ENCODE measurements at regions not wholly inside any gene's neighbourhood (a gene's known extent, or its start where the extent isn't known, plus 50 kb on each side); places are given as distances from the start of the nearest gene placed in this dataset.

- no peak for TF ChIP-seq CTCF (IDR thresholded peaks at IDR 0.05; ENCODE audit: low read depth, low read length)
- H3K4me1 ChIP-seq = no peaks in the 10 kb centered on the region
- no peak for DNase-seq
Measured at GRCh38 chr16:11479916-11480315, 106.8 kb downstream of the LITAF start.

GRCh38 chr16:11480634-11481033, 106.1 kb downstream of the LITAF start:
- no peak for DNase-seq
- Histone ChIP-seq H3K9me3 (no peaks in the 10 kb centered on the region; the same call in 1 of the 2 replicates), H3K4me1 (no peaks in the 10 kb centered on the region), H3K36me3 (no peaks in the 10 kb centered on the region), H3K27me3 (no peaks in the 10 kb centered on the region), H3K4me3 (ENCODE audit: low read depth, low read length) (no peak overlapping the region)
- TF ChIP-seq CTCF (IDR thresholded peaks at IDR 0.05; ENCODE audit: low read depth, low read length) = no peak

More at GRCh38 chr16:11479916-11480315, 106.8 kb downstream of the LITAF start:
- Histone ChIP-seq H3K27me3 (no peaks in the 10 kb centered on the region), H3K36me3 (no peaks in the 10 kb centered on the region), H3K9me3 (no peaks in the 10 kb centered on the region; the same call in 1 of the 2 replicates), H3K4me3 (ENCODE audit: low read depth, low read length) (no peak overlapping the region)

DNA sequence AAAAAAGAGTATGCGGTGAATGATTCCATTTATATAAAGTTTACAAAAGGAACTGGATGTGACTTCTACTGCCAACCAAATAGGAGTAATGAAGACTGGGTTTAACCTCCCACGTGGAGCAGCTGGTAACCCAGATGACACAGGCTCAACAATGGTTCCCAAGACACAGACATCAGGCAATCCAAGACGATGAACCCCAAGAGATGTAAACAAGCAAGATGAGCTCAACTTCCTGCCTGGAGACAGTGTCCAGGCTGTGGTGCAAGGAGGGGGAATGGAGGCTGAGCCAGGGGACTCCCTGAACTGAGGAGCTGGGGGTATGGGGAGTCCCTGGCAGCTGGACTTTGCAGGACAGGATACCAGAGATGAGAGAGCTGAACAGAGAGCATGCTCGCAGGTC, 104.7 kb downstream of the LITAF start:
- Histone ChIP-seq H3K4me3 (ENCODE audit: low read depth, low read length) (no peak overlapping the region), H3K9me3 (no peaks in the 10 kb centered on the region; the same call in 1 of the 2 replicates), H3K4me1 (no peaks in the 10 kb centered on the region), H3K27me3 (no peaks in the 10 kb centered on the region), H3K36me3 (no peaks in the 10 kb centered on the region)
- no peak for DNase-seq
- TF ChIP-seq CTCF (IDR thresholded peaks at IDR 0.05; ENCODE audit: low read depth, low read length) = no peak

DNA sequence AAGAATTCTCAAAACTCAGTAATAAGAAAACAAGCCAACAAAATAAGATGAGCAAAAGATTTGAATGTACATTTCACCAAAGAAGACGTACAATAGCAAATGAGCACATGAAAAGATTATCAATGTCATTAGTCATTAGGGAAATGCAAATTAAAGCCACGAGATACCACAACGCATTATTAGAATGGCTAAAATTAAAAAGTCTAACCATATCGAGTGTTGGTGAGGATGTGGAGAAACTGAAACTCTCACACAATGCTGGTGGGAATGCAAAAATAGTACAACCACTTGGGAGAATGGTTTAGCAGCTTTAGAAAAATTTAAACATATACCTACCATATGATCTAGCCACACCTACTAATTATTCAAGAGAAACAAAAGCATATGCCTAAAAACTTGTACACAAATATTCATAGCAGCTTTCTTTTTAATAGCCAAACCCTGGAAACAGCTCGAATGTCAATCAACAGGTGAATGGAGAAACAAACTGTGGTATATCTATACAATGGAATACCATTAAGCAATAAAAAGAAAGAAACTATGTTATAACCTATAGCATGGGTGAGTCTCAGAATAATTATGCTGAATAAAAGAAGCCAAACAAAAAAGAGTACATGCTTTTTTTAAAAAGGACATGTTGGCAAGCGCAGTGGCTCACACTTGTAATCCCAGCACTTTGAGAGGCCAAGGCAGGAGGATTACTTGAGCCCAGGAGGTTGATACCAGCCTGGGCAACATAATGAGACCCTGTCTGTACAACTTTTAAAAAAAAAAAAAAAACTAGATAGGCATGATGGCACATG, 103.6 kb downstream of the LITAF start:
- H3K36me3 ChIP-seq = no peaks in the 10 kb centered on the region
- no peak for TF ChIP-seq CTCF (IDR thresholded peaks at IDR 0.05; ENCODE audit: low read depth, low read length)
- H3K9me3 ChIP-seq = no peaks in the 10 kb centered on the region; the same call in 1 of the 2 replicates
- no peaks in the 10 kb centered on the region for H3K27me3 ChIP-seq
- no peaks in the 10 kb centered on the region for H3K4me1 ChIP-seq
- H3K4me3 ChIP-seq (ENCODE audit: low read depth, low read length) = no peak overlapping the region
- DNase-seq = no peak

- no peak for DNase-seq
- no peaks in the 10 kb centered on the region for H3K36me3 ChIP-seq
- no peak for TF ChIP-seq CTCF (IDR thresholded peaks at IDR 0.05; ENCODE audit: low read depth, low read length)
- H3K9me3 ChIP-seq = no peaks in the 10 kb centered on the region; the same call in 1 of the 2 replicates
- no peaks in the 10 kb centered on the region for H3K27me3 ChIP-seq
- H3K4me1 ChIP-seq = no peaks in the 10 kb centered on the region
- H3K4me3 ChIP-seq (ENCODE audit: low read depth, low read length) = no peak overlapping the region
Measured at GRCh38 chr16:11484691-11485258, 101.9 kb downstream of the LITAF start.

DNA sequence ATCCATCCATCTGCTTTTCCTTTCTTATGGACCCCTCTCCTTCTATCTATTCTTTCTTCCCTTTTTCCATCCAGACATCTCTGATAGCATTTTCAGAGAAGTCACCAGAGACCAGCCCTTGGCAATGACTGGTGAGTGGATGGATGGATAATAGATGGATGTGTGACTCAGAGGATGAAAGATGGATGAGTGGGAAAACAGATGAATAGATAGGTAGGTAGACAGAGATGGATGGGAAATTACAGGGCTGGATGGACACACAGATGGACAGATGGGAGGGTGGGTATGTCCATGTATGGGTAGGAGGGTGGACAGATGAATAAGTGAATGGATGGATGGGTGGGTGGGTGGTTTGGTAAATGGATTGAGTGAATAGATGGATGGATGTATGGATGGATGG, 101.0 kb downstream of the LITAF start:
- Histone ChIP-seq H3K27me3 (no peaks in the 10 kb centered on the region), H3K4me1 (no peaks in the 10 kb centered on the region), H3K36me3 (no peaks in the 10 kb centered on the region), H3K4me3 (ENCODE audit: low read depth, low read length) (no peak overlapping the region), H3K9me3 (no peaks in the 10 kb centered on the region; the same call in 1 of the 2 replicates)
- DNase-seq = no peak
- no peak for TF ChIP-seq CTCF (IDR thresholded peaks at IDR 0.05; ENCODE audit: low read depth, low read length)
